Adrenal gland (tissue), 5 donors: ENCODE measurements at regions not wholly inside any gene's neighbourhood (a gene's known extent, or its start where the extent isn't known, plus 50 kb on each side); places are given as distances from the start of the nearest gene placed in this dataset.

ENCODE experiments used
- CTCF ChIP-seq, 6 experiments: fragments of 450-650 bp in 4 of 6; fragments of 200-600 bp in 2 of 6; sonication (generic) in 1 of 6; IDR thresholded peaks; 1 replicate in 5 of 6; 2 replicates in 1 of 6; pipeline versions ENCODE4 v1.5.1 to v1.8.0; 2016 to 2021; ENCODE audit warnings: antibody characterized with exemption in 6 of 6, mild to moderate bottlenecking in 2 of 6, moderate library complexity in 1 of 6
- POLR2A ChIP-seq, 2 donors: fragments of 450-650 bp; IDR thresholded peaks; one replicate each; pipeline ENCODE4 v1.6.1; 2017; ENCODE audit warnings: antibody characterized with exemption in 2 of 2, mild to moderate bottlenecking in 2 of 2, moderate library complexity in 1 of 2
- donor health status: DM: no; HTN: no; CAD: no.

GRCh38 chr7:119925581-119926289 lies 347.2 kb upstream of the KCND2 start:
- TF ChIP-seq POLR2A (IDR thresholded peaks at IDR 0.05) (no peak), CTCF (IDR thresholded peaks at IDR 0.05) (no peak)
